Keratinocyte (primary cell): ENCODE measurements at regions not wholly inside any gene's neighbourhood (a gene's known extent, or its start where the extent isn't known, plus 50 kb on each side); places are given as distances from the start of the nearest gene placed in this dataset.

ENCODE experiments used
- CTCF ChIP-seq, 3 experiments: IDR thresholded peaks in 1 of 3; conservative IDR thresholded peaks in 1 of 3; optimal IDR thresholded peaks in 1 of 3; 2 replicates in 2 of 3; 3 replicates in 1 of 3; pipeline versions ENCODE3 to v1.5.1; 2011; ENCODE audit warnings: low read length in 3 of 3, mild to moderate bottlenecking in 3 of 3, moderate library complexity in 2 of 3, control low read depth in 1 of 3, inconsistent platforms in 1 of 3; ENCODE audit not compliant: insufficient read depth in 2 of 3; ENCODE audit errors: extremely low read depth in 1 of 3
- EZH2 ChIP-seq: IDR thresholded peaks from one replicate; pipeline ENCODE4 v1.6.1; 2012; ENCODE audit warnings: inconsistent platforms, mild to moderate bottlenecking, low read length, moderate library complexity

GRCh38 chr4:32440391-32440790 is 1720.2 kb downstream of the PCDH7 start:
- TF ChIP-seq CTCF (optimal IDR thresholded peaks at IDR 0.05 in 1 of 3, IDR thresholded peaks at IDR 0.05 in 1 of 3, conservative IDR thresholded peaks at IDR 0.05 in 1 of 3; ENCODE audit: extremely low read depth in 1 of 3, insufficient read depth in 2 of 3, low read length in 3 of 3) (no peak), EZH2 (no peak)
